ENCODE measurements at regions not wholly inside any gene's neighbourhood (a gene's known extent, or its start where the extent isn't known, plus 50 kb on each side); places are given as distances from the start of the nearest gene placed in this dataset.

DNA sequence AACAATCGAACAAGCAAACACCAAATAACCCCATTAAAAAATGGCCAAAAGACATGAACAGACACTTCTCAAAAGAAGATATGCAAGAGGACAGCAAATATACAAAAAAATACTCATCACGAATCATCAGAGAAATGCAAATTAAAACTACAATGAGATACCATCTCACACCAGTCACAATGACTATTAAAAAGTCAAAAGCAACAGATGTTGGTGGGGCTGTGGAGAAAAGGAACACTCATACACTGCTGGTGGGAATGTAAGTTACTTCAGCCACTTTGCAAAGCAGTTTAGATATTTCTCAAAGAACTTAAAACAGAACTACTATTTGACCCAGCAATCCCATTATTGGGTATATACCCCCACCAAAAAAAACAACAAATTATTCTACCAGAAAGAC lies 51.3 kb upstream of the FLI1 start:
- CTCF ChIA-PET: no interaction called here
- Mint-ChIP-seq H3K27ac (no peak overlapping the region), H3K4me1 (ENCODE audit: low read depth) (peaks cover 4% of the 10 kb centered on the region), H3K36me3 (no peaks in the 10 kb centered on the region), H3K9me3 (no peaks in the 10 kb centered on the region), H3K4me3 (no peak overlapping the region), H3K27me3 (peaks cover 1% of the 10 kb centered on the region)
- intact Hi-C loops (cut with micrococcal nuclease): no loop called here
- POLR2A ChIA-PET: no interaction called here
- DNase-seq: no peak

DNA sequence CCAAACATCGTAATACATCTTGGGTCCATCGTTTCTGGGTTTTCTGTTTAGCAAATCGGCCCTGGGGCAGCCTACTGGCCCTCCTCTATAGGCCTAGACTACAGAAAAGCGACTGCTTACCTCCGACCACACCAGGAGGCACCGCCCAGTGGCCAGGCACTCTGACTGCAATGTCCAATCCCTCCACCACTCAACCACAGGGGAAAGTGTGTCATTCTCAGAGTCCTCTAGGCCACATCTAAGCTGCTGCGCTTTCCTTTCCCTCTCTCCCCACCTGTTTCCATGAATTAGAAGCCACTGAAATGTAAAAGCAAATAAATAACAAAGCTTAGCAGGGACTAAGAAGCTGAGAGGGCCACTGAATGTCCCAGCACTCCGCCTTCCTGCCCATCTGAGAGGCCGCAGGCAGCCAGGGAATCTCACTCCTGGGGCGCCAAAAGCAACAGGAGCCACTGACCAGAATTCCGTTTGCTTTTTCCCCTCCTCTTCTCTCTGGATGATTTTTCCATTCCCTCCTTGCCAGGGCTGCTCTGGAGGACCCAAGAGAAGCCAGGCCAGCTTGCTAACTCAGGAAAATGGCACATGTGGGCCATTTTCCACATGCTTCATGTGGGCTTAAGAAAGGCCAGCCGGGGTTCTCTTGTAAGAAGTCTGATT lies 50.1 kb upstream of the FLI1 start:
- Mint-ChIP-seq H3K9me3 (no peaks in the 10 kb centered on the region), H3K27me3 (no peaks in the 10 kb centered on the region), H3K36me3 (no peaks in the 10 kb centered on the region), H3K27ac (no peak overlapping the region), H3K4me3 (no peak overlapping the region), H3K4me1 (ENCODE audit: low read depth) (peaks cover 4% of the 10 kb centered on the region)
- intact Hi-C loops (cut with micrococcal nuclease): no loop called here
- CTCF ChIA-PET: interaction anchor here (1.2 to 1.9 kb wide), 4 partner anchors 91 to 486 kb away, joined by 3 to 5 read pairs (median 4); no protein-coding TSS in a partner anchor
- POLR2A ChIA-PET: no interaction called here
- no peak for DNase-seq
